GM19455 (cell line): ENCODE measurements at regions not wholly inside any gene's neighbourhood (a gene's known extent, or its start where the extent isn't known, plus 50 kb on each side); places are given as distances from the start of the nearest gene placed in this dataset.
"Not testable (repeated sequence)": the region's sequence is repeated elsewhere in the genome, so short reads cannot be mapped to it uniquely, and the experiment has no call there.

Source experiments
- ATAC-seq: cut with Tn5 transposase; IDR thresholded peaks from one replicate; pipeline ENCODE4 v1.9.1; 2021; ENCODE audit not compliant: unreplicated experiment

DNA sequence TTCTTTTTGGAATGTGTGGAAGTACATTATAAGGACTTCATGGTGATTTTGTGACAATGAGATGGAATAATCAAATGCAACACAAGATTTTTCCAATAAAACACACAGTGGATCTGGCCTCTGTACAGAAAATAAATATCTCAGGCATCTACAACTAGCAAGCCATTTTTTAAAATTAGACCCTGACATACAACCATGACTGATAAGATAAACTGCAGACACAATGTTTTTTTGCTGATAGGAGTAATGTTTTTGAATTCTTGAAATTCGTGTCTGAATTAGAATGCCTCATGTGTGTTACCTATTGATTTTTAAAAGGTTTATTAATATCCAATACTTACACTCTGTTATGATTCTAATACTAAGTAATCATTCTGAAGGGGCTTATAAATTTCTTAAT, 328.1 kb downstream of the HGF start:
- no peak for ATAC-seq

DNA sequence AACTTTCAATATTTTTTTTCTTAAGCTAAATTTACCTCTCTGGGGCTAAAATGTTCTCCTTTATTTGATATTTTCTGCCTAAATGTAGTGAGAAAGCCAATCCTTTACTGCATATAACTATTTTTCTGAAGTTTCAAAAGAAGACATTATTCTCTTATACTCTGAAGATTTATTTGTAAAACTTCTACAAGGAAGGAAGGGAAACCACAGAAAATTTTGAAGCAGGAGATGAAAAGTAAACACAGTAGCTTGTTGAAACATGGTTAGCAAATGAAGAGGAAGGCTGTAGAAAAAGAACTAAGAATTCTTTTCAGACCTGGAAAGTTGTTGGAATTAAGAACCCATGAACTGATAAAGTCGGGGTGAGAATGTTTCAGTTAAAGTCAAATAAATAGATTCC, 330.3 kb downstream of the HGF start:
- no peak for ATAC-seq

DNA sequence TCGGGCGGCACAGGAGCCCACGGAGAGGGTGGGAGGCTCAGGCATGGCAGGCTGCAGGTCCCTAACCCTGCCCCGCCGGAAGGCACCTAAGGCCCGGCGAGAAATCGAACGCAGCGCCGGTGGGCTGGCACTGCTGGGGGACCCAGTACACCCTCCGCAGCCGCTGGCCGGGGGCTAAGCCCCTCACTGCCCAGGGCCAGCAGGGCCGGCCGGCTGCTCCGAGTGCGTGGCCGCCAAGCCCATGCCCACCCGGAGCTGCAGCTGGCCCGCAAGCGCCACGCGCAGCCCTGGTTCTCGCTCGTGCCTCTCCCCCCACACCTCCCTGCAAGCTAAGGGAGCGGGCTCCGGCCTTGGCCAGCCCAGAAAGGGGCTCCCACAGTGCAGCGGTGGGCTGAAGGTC, 332.7 kb downstream of the HGF start:
- not testable (repeated sequence) for ATAC-seq

DNA sequence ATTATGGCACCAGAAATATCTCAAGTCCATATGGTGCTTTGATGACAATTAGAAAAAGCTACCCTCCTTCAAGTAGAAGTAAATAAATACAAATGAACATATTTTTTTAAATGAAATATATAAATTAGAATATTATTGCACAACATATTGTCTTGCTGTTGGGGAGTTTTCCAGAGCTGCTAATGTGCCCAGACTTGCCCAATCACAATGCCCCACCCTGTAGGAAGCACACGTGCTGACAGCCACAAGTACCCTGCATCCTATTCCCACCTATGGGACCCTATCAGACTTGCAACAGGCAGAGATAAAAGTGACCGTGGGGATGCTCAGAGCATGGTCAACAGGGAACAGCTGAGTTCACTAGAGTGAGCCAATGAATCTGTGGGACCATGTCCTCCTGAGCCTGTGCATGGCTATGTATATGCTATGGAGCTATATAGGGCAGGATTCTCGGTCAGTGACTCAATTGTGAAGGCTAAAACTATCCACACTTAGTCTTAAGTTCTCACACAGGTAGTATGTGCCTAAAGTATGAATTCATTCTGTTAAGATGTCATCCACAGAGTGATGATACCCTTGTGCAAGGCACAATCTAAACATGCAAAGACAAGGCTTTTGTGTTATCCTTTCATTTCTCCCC, 336.0 kb downstream of the HGF start:
- ATAC-seq: no peak

DNA sequence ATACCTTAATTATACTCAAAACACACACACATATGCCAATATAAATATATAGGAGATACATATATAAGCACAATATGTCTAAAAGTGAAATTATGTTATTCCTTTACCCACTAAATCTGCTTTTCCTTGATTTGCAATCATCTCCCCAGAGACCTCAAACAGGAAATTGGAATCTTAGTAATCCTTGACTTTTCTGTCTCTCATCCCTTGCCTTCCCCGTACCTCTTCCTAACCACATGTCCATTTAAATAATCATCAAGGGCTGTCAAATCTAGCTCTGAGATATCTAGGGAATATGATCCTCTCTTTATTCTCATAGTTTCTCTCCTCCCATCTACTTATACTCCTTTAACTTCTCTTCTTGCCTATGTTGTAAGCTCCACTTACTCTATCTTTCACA, 336.6 kb downstream of the HGF start:
- no peak for ATAC-seq

DNA sequence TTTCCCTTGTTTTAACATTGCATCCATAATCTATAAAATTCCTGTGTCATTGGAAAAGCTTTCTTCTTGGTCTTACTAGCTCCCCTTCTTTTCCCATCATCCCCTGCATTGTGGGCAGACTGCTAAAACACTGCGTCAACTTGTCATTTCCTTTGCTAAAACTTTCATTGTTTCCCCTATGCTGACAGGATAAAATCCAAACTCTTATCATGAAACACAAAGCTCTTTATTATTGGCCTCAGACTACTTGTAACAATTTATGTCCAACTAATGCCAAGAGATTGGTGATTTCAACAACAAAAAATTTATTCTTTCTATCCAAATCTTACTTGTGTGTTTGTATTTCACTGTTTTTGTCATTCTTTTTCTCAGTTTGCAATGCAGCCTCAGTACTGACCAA, 339.1 kb downstream of the HGF start:
- no peak for ATAC-seq

DNA sequence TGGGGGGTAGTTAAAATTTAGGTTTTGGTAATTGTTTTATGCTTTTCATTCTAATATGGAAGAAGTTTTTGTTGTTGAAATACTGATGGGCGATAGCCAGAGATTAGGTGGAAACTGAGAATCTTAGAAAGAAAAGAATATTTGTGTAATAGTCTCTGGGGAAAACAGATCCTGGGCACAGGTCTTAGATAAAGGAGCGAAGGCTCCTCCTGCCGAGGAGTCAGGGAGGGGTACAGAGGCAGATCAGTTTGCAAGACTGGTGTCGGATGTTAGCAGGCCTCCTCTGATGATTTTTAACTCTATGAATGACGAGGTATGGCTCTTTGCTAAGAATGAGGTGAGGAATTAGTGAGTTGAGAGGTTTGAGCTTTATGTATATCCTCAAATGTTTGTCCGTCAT, 339.7 kb downstream of the HGF start:
- no peak for ATAC-seq

DNA sequence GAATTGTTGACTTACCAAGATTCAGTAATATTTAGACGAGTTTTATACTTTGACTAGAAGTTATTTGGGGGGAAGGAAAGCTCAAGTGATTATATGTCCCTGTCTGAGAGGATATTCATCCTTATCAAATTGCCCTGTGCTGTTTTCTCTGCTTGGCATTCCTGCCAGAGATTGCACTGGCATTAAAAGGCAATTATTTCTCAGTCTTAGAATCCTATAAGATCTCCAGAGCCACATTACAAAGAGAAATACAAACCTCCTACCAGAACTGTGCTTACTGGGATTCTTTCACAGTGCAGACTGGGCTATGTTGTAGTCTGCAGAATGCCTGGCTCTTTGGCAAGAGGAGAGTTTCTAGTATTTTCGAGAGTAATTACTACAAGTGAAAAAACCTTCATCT, 342.4 kb downstream of the HGF start:
- no peak for ATAC-seq

DNA sequence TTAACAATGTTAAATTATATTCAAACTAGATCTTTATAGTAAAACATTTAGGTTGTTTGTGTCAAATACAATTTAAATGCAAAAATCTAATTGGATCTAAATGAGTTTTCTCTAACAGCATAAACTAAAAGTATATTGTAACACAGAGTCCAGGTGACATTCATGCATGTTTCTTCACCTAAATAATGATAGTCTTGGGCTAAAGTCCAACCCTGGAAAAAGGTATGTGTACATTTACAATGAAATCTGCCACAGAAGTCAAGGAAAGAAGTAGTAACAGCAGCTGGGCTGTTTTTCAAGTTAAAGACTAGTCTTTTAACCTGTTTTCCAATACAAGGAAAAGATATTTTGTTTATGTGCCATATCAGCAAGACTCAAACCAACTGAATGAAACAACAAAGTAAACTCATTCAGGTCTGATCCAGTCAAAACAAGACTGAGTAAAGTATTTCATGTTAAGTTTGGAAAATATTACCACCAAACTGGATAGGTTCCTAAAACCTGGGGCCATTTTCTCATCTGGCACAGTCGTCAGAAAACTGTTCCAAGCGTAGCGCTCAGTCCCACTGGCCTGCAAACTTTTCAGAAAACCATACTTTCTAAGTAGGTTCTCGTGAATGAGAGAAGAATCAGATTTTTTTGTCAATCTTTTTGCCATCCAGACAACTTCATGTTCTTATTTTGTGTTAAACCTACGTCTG, 349.2 kb downstream of the HGF start:
- ATAC-seq: no peak

DNA sequence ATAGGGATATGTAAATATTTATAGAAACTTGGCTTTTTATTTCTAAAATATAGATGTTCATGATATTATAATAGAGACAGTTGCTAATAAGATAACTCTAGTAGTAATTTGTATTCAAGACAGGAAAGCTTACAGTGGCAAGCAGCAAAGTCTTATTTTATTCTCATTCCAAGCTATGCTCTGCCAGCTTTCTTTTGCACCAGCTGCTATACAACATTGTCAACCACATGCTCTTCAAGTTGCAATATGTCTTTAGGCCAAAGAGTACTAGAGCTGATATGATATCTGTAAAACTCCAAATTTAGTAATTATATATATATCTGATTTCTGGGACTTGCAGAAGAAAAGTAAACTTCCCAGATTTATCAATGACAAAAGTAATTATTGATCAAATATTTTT, 350.1 kb downstream of the HGF start:
- ATAC-seq: no peak

DNA sequence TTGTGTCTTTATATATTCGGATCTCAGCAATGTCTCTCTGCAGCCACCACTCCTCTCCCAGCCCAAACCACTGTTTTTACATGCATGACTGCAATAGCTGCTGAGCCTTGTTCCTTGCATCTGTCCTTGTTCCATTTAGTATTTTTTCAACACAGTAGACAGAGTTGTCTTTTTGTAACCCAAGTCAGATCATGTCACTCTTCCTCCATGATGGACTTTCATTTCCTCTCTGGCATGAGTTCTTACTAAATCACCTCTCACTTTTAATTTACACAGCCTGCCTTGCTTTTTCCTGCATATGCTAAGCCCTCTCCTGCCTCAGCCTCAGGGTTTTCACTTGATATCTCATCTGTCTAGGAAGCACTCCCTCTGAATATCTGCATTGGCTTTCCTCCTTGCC, 353.2 kb downstream of the HGF start:
- no peak for ATAC-seq

DNA sequence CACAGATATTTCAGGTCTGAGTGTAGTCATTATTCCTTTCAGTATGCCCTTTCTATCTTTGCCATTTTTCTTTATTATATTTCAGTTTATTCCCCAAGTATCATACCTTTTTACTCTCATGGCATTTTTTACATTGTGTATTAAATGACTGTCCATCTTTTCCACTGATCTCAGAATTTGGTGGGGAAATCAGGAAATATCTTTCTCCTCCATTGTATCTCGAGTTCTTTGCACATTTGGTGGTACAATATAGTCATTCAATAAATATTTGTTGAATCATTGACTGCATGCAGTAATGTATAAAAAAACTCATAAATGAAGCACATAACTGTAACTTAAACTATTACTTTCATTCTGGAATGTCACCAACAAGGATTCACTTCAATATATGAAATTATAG, 354.7 kb downstream of the HGF start:
- no peak for ATAC-seq

DNA sequence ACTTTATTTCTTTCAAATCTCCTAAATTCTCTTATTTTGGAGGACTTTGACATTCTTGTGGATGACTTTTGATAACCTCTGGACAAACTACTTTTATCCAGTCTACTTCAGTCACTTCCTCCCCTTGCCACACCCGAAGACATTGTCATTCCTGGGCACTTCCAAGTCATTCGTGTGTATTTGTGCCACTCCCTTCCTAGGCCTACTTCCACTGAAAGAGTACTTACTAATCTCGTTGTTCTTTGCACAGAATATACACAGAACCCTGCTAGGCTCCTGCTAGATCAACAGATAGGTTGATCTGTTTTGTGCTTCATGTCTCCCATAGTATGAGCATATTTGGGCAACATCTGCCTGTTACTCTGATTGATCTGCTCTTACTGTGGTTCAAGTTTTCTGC, 355.4 kb downstream of the HGF start:
- ATAC-seq: no peak

DNA sequence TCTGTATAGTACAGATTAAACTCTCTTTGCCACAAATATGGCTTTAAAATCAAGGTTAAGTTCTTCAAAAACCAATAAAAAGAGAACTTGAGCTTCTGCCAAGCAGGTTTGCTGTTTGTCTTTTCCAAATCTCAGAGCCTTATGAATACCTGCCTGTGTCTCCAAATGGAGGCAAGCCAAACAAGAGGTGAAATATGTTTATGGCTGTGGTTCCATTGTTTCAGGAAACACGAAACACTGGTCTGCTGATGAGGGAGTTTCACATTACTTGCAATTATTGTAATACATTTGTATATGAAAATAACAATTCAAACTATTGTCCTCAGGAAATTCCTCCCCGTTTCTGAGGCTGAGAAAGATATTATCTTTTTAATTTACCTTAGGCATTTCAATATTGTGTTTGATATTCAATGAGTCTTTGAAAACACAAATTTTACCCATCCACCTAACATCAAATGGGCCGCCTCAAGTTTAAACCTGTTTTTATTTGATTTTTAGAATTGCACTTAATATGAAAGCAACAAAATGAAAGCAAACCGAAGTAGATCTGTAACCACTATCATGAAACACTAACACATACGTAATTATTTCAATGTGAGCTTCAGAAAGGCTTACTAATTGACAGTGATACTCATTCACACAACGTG, 359.3 kb downstream of the HGF start:
- ATAC-seq: no peak

DNA sequence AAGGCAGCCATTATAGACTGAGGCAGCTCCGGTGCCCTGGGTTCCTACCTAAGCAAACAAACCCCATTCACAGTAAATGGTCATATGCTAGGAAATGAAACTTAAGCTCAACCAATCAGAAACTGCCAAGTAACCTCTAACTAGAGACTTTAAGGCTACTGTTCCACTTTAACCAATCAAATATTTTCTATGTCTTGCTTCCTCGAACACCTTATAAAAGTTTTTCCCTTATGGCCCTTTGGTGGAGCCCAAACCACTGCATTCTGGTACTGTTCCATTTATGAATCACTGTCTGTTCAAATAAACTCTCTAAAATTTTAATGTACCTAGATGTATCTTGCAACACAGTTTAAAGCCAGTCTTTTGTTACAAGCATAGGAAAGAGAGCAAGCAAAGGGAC, 361.1 kb downstream of the HGF start:
- ATAC-seq: no peak

DNA sequence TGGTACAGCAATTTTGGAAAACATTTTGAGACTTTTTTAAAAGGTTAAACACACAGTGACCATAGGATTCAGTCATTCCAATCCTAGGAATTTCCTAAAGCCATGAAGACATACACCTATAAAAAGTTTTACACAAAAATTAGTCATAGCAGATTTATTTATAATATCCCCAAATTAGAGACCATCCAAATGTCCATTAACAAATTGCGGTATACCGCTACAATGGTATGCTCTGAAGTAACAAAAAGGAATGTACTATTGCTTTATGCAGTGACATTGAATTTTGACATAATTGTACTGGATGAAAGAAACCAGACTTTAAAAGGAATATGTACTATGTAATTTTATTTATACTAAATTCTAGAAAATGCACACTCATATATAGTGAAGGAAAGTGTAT, 362.8 kb downstream of the HGF start:
- ATAC-seq: no peak

DNA sequence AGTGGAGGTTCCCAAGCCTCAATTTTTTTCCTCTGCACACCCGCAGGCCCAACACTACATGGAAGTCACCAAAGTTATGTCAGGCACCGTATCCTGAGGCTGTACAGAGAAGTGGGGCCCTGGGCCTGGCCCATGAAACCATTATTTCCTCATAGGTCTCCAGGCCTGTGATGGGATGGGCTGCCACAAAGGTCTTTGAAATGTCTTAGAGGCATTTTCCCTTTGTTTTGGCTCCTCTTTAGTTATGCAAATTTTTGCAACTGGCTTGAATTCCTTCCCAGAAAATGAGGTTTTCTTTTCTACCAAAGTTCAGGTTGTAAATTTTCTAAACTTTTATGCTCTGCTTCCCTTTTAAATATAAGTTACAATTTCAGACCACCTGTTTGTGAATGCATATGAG, 365.2 kb downstream of the HGF start:
- no peak for ATAC-seq

DNA sequence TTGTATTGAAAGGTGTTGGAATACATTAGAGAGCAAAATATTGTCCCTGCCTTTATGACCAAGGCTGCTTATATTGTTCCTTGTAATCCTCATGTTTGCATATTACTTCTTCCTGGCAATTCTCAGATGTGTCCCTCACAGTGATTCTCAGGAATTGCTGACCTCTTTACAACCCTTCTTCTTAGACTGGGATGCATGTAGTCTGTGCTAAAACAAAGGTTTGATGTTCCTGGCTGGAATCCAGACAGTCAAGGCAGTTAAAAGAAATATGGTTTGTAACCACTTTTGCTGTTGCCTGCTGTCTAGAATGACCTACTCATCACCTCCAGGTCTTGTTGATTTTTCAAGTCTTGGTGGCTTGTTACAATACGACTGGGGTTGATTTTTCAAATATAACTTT, 367.6 kb downstream of the HGF start:
- no peak for ATAC-seq

DNA sequence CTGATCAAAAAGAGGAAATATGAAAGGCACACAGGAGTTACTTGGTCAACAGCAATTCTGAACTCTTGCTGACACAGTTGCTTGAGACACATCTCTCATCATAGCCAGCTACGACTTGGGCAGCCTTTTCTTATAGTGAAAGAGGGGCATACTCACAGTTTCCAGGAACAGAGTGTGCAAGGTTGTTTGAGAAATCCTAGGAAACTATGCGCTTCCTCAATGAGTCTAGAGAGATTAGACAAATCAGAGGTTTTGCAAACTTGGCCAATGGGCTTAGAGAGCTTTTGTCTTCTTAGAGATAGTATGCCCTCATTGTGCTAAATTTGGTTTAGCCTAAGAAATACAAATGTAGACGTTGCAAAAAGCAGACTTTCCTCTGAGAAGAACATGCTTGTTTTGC, 370.4 kb downstream of the HGF start:
- ATAC-seq: no peak

DNA sequence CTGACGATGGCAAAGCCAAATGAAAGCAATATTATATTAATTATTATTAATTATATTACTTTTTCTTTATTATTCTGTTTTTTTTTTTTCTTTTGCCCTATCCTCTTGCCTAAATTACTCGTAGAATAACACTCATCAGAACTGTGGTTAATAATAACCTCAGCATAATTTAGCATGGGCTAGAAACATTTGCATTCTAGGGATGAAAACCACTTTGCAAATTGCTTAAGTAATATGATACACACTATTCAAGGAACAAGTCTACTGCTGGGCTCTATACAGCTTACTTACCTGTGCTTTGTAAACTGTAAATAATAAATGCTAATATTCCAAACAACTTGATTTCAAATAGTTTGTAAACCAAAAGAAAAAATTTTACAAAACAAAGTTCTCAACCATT, 375.8 kb downstream of the HGF start:
- no peak for ATAC-seq

DNA sequence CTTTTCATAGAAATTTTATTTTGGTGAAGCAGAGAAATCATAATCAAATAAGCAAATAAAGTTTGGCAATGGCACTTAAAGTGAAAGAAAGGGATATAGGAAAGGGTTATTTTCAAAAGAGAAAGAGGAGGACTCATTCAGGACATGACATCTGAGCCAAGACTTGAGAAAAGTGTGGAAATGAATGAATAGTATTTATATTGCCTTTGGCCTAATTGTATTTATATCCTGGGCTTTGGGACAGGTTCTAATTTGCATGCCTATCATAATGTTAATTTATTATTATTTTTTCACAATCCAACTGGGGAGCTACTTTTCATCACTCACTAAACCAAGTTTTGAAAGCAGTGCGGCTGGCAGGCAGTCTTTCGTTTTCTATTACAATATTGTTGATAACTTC, 376.8 kb downstream of the HGF start:
- no peak for ATAC-seq

DNA sequence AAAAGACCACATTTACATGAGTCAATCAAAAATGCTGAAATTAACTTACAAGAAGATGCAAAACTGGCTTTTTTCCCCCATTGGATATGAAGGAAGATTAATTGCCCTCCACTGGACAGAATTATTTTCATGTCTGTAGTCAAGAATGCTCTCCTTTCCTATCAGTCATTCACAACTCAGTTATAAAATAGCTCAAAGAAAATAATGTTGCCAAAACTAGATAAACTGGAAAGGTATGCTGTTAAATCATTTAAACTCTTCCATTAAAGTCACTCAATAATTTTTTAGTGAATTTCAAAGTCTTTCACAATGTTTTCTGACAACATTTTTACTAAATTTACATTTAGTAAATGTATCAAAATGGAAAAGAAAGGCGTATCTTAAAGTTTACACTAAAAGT, 384.5 kb downstream of the HGF start:
- ATAC-seq: no peak

DNA sequence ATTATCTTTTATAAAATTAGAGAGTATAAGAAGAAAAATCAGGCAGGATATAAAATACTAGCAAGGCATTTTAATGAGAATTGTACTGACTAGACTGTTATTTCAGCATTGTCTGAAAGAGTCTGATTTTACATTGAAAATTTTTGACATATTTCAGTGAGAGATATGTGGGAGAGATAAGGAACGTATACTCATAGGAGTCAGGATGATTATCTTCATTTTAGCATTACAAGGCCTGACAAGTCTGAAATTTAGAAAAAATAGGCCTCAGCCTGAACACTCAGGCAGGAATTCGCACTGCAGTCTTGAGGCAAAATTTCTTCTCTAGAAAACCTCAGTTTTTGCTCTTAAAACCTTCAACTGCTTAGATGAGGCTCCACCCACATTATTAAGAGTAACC, 386.0 kb downstream of the HGF start:
- no peak for ATAC-seq
